ENCODE measurements at regions not wholly inside any gene's neighbourhood (a gene's known extent, or its start where the extent isn't known, plus 50 kb on each side); places are given as distances from the start of the nearest gene placed in this dataset.
A peak's percentile ranks its signal among the peaks of the same experiment; 100 is the strongest.
"Not testable (repeated sequence)": the region's sequence is repeated elsewhere in the genome, so short reads cannot be mapped to it uniquely, and the experiment has no call there.

- DNase-seq (ENCODE audit: low spot score): no peak
These were observed 398.5 kb downstream of the REEP3 start for GRCh38 chr10:63919575-63920279.

GRCh38 chr10:63920926-63921325 lies 399.7 kb downstream of the REEP3 start:
- no peak for DNase-seq (ENCODE audit: low spot score)

- no peak for DNase-seq (ENCODE audit: low spot score)
These were observed 400.8 kb downstream of the REEP3 start for GRCh38 chr10:63921908-63922467.

- peak; percentile 31 for DNase-seq (ENCODE audit: low spot score)
These were observed 401.5 kb downstream of the REEP3 start for GRCh38 chr10:63922468-63923284.

GRCh38 chr10:63929831-63930467 lies 408.7 kb downstream of the REEP3 start:
- peak; percentile 44 for DNase-seq (ENCODE audit: low spot score)

- DNase-seq (ENCODE audit: low spot score): no peak
These were observed 409.4 kb downstream of the REEP3 start for GRCh38 chr10:63930584-63930983.

- DNase-seq (ENCODE audit: low spot score): peak; percentile 40
These were observed 414.5 kb downstream of the REEP3 start for GRCh38 chr10:63935705-63936104.

- peak; percentile 84 for DNase-seq (ENCODE audit: low spot score)
These were observed 419.2 kb downstream of the REEP3 start for GRCh38 chr10:63940277-63940922.

GRCh38 chr10:63964406-63964805 lies 443.2 kb downstream of the REEP3 start:
- DNase-seq (ENCODE audit: low spot score): no peak

- no peak for DNase-seq (ENCODE audit: low spot score)
These were observed 444.6 kb downstream of the REEP3 start for GRCh38 chr10:63965846-63966245.

GRCh38 chr10:63972949-63973827 lies 452.0 kb downstream of the REEP3 start:
- DNase-seq (ENCODE audit: low spot score): no peak

- DNase-seq (ENCODE audit: low spot score): peak; percentile 78
These were observed 455.3 kb downstream of the REEP3 start for GRCh38 chr10:63976538-63976937.

- DNase-seq (ENCODE audit: low spot score): peak; percentile 76
These were observed 456.2 kb downstream of the REEP3 start for GRCh38 chr10:63977329-63977923.

- not testable (repeated sequence) for DNase-seq (ENCODE audit: low spot score)
These were observed 459.7 kb downstream of the REEP3 start for GRCh38 chr10:63980870-63981269.

GRCh38 chr10:63984061-63984460 lies 462.9 kb downstream of the REEP3 start:
- DNase-seq (ENCODE audit: low spot score): not testable (repeated sequence)

- DNase-seq (ENCODE audit: low spot score): no peak
These were observed 465.3 kb downstream of the REEP3 start for GRCh38 chr10:63986536-63986935.

- DNase-seq (ENCODE audit: low spot score): no peak
These were observed 466.0 kb downstream of the REEP3 start for GRCh38 chr10:63987212-63987611.

- DNase-seq (ENCODE audit: low spot score): no peak
These were observed 473.2 kb downstream of the REEP3 start for GRCh38 chr10:63994371-63994770.

- no peak for DNase-seq (ENCODE audit: low spot score)
These were observed 486.0 kb downstream of the REEP3 start for GRCh38 chr10:64007157-64007556.

- DNase-seq (ENCODE audit: low spot score): no peak
These were observed 489.5 kb downstream of the REEP3 start for GRCh38 chr10:64010711-64011110.
